ENCODE measurements at regions not wholly inside any gene's neighbourhood (a gene's known extent, or its start where the extent isn't known, plus 50 kb on each side); places are given as distances from the start of the nearest gene placed in this dataset.

DNA sequence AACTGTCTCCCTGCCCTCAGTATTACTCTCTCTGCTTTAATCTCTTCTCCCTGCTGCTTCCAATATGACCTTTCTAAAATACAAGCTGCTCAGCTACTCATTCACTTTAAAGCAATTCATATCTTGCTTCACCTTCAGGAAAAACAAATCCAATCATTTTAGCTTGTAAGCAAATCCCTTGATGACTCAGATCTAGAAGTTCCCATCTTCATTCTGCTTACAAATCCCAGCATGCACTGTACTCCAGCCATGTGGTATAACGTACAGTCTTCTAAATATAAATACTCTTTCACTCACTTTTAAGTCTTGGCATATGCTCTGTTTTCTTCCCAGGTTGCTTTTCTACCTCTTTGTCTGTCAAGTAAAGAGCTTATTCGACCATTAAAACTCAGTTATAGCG is 1009.1 kb upstream of the SEMA6D start:
- no peak for TF ChIP-seq CTCF (IDR thresholded peaks at IDR 0.05; ENCODE audit: low read depth, low read length, missing control alignments)
- no peak overlapping the region for H3K4me3 ChIP-seq (replicated peaks; ENCODE audit: low read depth, low read length)
- DNase-seq (ENCODE audit: extremely low read depth, low read depth), result no peak

DNA sequence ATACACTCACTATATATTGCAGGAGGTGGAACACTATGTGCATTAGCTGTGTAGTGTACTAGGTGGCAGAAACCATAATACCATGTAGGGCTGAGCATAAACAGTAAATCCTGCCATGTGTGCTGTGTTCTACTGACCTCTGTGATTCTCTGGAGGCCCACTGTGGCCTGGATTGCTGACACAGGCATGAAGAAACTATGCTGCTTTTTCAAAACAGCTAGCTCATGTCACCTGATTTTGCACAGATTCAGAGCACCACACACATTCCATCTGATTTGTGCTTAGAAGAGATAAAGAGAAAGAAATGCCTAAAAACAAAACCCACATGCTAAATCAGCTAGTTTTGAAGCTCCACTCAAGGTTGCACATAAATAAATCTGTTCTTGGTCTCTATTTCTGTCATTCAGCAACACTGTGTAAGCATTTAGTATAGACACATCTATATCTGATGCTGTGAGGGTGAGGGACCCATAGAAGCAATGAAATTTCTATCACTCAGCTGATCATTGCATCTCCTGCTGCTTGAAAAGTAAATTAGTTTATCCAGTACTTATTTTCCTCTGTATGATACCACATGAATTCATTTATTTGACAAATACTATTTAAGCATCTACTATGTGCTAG is 1007.7 kb upstream of the SEMA6D start:
- no peak overlapping the region for H3K4me3 ChIP-seq (replicated peaks; ENCODE audit: low read depth, low read length)
- TF ChIP-seq CTCF (IDR thresholded peaks at IDR 0.05; ENCODE audit: low read depth, low read length, missing control alignments), result no peak
- no peak for DNase-seq (ENCODE audit: extremely low read depth, low read depth)

DNA sequence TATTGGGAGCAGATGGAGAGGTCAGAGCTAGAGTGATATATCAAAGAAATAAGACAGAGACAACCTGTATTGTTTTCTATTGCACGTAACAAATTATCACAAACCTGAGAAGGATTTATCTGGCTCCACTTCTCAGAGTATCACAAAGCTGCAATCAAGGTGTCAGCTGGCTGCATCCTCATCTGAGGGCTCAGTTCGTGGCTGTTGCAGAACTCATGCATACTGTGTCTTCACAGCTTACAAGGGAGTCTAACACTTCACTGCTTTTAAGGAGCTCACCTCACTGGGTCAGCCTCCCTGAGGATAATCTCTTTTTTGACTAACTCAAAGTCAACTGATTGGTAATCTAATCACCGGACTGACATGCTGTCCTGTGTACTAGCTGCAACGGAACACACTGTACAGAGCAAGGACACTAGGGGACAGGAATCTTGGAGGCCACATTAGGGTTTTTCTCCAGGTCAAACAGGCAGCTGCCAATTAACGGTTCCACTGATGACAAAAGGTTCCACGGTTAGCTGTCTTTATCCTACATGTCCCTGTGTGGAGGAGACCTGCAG is 1006.8 kb upstream of the SEMA6D start:
- no peak overlapping the region for H3K4me3 ChIP-seq (replicated peaks; ENCODE audit: low read depth, low read length)
- no peak for DNase-seq (ENCODE audit: extremely low read depth, low read depth)
- TF ChIP-seq CTCF (IDR thresholded peaks at IDR 0.05; ENCODE audit: low read depth, low read length, missing control alignments), result no peak

GRCh38 chr15:46713045-46713444 is 1004.3 kb upstream of the SEMA6D start:
- H3K4me3 ChIP-seq (replicated peaks; ENCODE audit: low read depth, low read length), result no peak overlapping the region
- DNase-seq (ENCODE audit: extremely low read depth, low read depth), result no peak
- TF ChIP-seq CTCF (IDR thresholded peaks at IDR 0.05; ENCODE audit: low read depth, low read length, missing control alignments), result no peak

DNA sequence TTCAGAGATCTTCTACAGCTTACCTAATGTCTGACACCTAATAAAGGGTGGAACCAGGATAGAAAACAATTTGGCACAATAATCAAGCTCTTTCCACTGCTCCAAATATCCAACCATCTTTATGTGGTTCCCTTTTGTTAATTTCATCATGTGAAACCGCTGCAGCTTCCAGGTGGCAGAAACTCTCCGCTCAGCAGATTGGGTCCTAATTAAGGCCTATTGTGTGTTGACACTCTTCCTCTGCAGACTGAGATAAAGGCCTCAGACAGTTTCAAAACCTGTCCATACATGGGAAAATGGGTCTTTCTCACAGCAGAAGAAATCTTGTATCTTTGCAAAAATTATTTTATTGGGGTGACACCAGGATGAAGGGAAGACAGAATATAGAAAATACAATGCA is 1002.4 kb upstream of the SEMA6D start:
- no peak for TF ChIP-seq CTCF (IDR thresholded peaks at IDR 0.05; ENCODE audit: low read depth, low read length, missing control alignments)
- no peak for DNase-seq (ENCODE audit: extremely low read depth, low read depth)
- H3K4me3 ChIP-seq (replicated peaks; ENCODE audit: low read depth, low read length), result no peak overlapping the region

GRCh38 chr15:46723308-46723707 is 994.0 kb upstream of the SEMA6D start:
- no peak for DNase-seq (ENCODE audit: extremely low read depth, low read depth)
- H3K4me3 ChIP-seq (replicated peaks; ENCODE audit: low read depth, low read length), result no peak overlapping the region
- no peak for TF ChIP-seq CTCF (IDR thresholded peaks at IDR 0.05; ENCODE audit: low read depth, low read length, missing control alignments)

DNA sequence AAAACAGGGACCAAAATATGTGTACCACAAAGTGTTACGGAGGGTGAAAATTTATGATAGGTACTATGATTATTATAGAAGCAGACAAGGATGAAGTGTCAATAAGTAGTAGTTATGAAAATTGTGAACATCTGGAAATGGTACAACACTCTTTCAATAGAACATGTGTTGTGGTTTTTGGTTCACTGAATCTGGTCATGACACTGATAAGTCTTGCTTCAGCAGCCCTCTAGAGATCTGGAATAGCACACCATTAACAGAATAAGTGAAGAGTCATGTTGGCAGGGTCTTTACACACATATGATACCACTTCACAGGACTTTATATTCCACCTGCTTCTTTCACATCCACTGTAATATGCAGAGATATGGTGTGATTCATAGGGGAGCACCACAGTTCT is 985.2 kb upstream of the SEMA6D start:
- no peak for TF ChIP-seq CTCF (IDR thresholded peaks at IDR 0.05; ENCODE audit: low read depth, low read length, missing control alignments)
- no peak overlapping the region for H3K4me3 ChIP-seq (replicated peaks; ENCODE audit: low read depth, low read length)
- DNase-seq (ENCODE audit: extremely low read depth, low read depth), result no peak
